ENCODE measurements at regions not wholly inside any gene's neighbourhood (a gene's known extent, or its start where the extent isn't known, plus 50 kb on each side); places are given as distances from the start of the nearest gene placed in this dataset.

- Histone ChIP-seq H3K9me3 (no peaks in the 10 kb centered on the region), H3K27me3 (no peaks in the 10 kb centered on the region), H3K4me1 (no peaks in the 10 kb centered on the region), H3K27ac (no peak overlapping the region), H3K4me3 (no peak overlapping the region), H3K36me3 (no peaks in the 10 kb centered on the region)
- no peak for ATAC-seq
- TF ChIP-seq POLR2A (IDR thresholded peaks at IDR 0.05): no peak
- TF ChIP-seq POLR2AphosphoS5 (IDR thresholded peaks at IDR 0.05): no peak
- WGBS, 2 donors (ENCODE audit: low coverage in 1 of 2): 67 to 73% methylated on average over 3 of the region's 3 CpGs
Observed at GRCh38 chr21:26756491-26757159, 88.6 kb downstream of the ADAMTS1 start.

- no peaks in the 10 kb centered on the region for H3K9me3 ChIP-seq
- no peaks in the 10 kb centered on the region for H3K27me3 ChIP-seq
- H3K4me3 ChIP-seq: no peak overlapping the region
- no peak for TF ChIP-seq POLR2A (IDR thresholded peaks at IDR 0.05)
- TF ChIP-seq EP300 (IDR thresholded peaks at IDR 0.05): no peak
- no peak for TF ChIP-seq POLR2AphosphoS5 (IDR thresholded peaks at IDR 0.05)
- no peak for TF ChIP-seq CTCF (IDR thresholded peaks at IDR 0.05)
- H3K27ac ChIP-seq: no peak overlapping the region
- no peak for ATAC-seq
- H3K4me1 ChIP-seq: no peaks in the 10 kb centered on the region
- H3K36me3 ChIP-seq: no peaks in the 10 kb centered on the region
- WGBS, 2 donors (ENCODE audit: low coverage in 1 of 2): 69 to 73% methylated on average over 2 of the region's 2 CpGs
Observed at GRCh38 chr21:26754853-26755252, 90.4 kb downstream of the ADAMTS1 start.

GRCh38 chr21:26753822-26754221 lies 91.4 kb downstream of the ADAMTS1 start:
- WGBS, 2 donors (ENCODE audit: low coverage in 1 of 2): 86 to 94% methylated on average over 1 to 4 of the region's 4 CpGs
- no peak for TF ChIP-seq POLR2AphosphoS5 (IDR thresholded peaks at IDR 0.05)
- TF ChIP-seq EP300 (IDR thresholded peaks at IDR 0.05): no peak
- TF ChIP-seq POLR2A (IDR thresholded peaks at IDR 0.05): no peak
- no peak for TF ChIP-seq CTCF (IDR thresholded peaks at IDR 0.05)
- no peaks in the 10 kb centered on the region for H3K9me3 ChIP-seq

GRCh38 chr21:26752849-26753248 lies 92.4 kb downstream of the ADAMTS1 start:
- Histone ChIP-seq H3K27me3 (no peaks in the 10 kb centered on the region), H3K4me3 (no peak overlapping the region), H3K4me1 (no peaks in the 10 kb centered on the region), H3K36me3 (no peaks in the 10 kb centered on the region), H3K27ac (no peak overlapping the region), H3K9me3 (no peaks in the 10 kb centered on the region)
- 55 to 84% methylated on average over 2 of the region's 2 CpGs for WGBS, 2 donors (ENCODE audit: low coverage in 1 of 2)
- ATAC-seq: no peak
- no peak for TF ChIP-seq CTCF (IDR thresholded peaks at IDR 0.05)
- TF ChIP-seq EP300 (IDR thresholded peaks at IDR 0.05): no peak
- TF ChIP-seq POLR2AphosphoS5 (IDR thresholded peaks at IDR 0.05): no peak
- TF ChIP-seq POLR2A (IDR thresholded peaks at IDR 0.05): no peak

More at GRCh38 chr21:26753822-26754221, 91.4 kb downstream of the ADAMTS1 start:
- Histone ChIP-seq H3K27ac (no peak overlapping the region), H3K4me3 (no peak overlapping the region), H3K4me1 (no peaks in the 10 kb centered on the region), H3K27me3 (no peaks in the 10 kb centered on the region), H3K36me3 (no peaks in the 10 kb centered on the region)
- ATAC-seq: no peak

- Histone ChIP-seq H3K4me3 (no peak overlapping the region), H3K27ac (no peak overlapping the region), H3K4me1 (no peaks in the 10 kb centered on the region), H3K9me3 (no peaks in the 10 kb centered on the region), H3K27me3 (no peaks in the 10 kb centered on the region), H3K36me3 (no peaks in the 10 kb centered on the region)
- WGBS, 2 donors (ENCODE audit: low coverage in 1 of 2): 73 to 75% methylated on average over 4 of the region's 4 CpGs
- no peak for TF ChIP-seq CTCF (IDR thresholded peaks at IDR 0.05)
- no peak for TF ChIP-seq POLR2AphosphoS5 (IDR thresholded peaks at IDR 0.05)
- TF ChIP-seq EP300 (IDR thresholded peaks at IDR 0.05): no peak
- no peak for TF ChIP-seq POLR2A (IDR thresholded peaks at IDR 0.05)
- ATAC-seq: no peak
Observed at GRCh38 chr21:26751305-26751704, 93.9 kb downstream of the ADAMTS1 start.

Measured in gastroesophageal sphincter (tissue), 4 donors.